ENCODE measurements at regions not wholly inside any gene's neighbourhood (a gene's known extent, or its start where the extent isn't known, plus 50 kb on each side); places are given as distances from the start of the nearest gene placed in this dataset.

DNA sequence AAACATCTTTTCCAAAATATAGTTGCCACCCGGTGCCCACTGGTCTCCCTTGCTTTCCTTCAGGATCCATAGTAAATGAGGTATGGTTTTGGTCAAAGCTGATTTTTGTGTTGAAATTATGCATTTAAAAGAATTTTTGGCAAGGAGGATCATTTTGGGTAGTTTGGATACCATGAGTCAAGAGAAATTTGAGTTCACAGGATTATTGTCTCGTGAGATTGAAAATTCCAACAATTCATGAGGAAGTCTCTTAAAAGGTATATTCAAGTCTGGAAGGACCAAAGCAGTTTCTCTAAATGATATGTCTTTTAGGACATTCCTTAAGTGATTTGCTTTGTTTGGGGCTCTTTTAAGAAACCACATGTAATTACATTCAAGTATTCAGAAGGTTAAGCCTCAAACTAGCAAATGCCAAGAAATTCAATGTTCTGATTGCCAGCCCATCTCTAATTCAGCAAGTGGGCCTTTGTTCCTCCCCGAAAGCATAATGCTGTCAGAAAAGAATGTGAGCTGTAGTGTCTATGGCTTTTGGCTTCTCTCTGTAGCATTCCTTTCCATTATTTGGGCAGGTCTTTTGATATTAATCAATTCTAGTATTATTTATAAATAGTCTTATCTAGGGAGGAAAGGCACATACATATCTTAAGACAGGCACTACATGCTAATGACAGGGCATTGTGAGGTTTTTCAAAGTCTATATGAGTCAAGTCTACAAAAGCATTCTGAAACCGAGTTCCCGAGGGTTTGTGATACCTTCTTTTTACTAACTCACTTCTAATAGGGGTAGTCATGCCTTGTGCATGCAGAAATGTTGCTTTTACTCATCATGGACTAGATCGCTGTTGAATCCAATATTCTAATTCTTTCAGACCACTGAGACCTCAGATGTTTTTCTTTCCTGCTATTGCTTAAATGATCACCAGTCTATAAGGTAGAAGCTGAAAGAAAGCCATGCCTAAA is 453.9 kb downstream of the ENC1 start:
- H3K9me3 Mint-ChIP-seq = peaks cover 5% of the 10 kb centered on the region
- DNase-seq (no peak), ATAC-seq (no peak)
- H3K27me3 Mint-ChIP-seq (ENCODE audit: low read depth) = peaks cover 10% of the 10 kb centered on the region
- H3K4me3 Mint-ChIP-seq = no peak overlapping the region
- no peaks in the 10 kb centered on the region for H3K36me3 Mint-ChIP-seq (ENCODE audit: insufficient read depth)
- H3K4me1 Mint-ChIP-seq (ENCODE audit: low read depth) = no peaks in the 10 kb centered on the region

GRCh38 chr5:74185599-74185998 is 454.9 kb downstream of the ENC1 start:
- no peak overlapping the region for H3K4me3 Mint-ChIP-seq
- H3K36me3 Mint-ChIP-seq (ENCODE audit: insufficient read depth) = no peaks in the 10 kb centered on the region
- ATAC-seq (no peak), DNase-seq (no peak)
- H3K27me3 Mint-ChIP-seq (ENCODE audit: low read depth) = peaks cover 10% of the 10 kb centered on the region
- H3K9me3 Mint-ChIP-seq = peaks cover 5% of the 10 kb centered on the region
- H3K4me1 Mint-ChIP-seq (ENCODE audit: low read depth) = no peaks in the 10 kb centered on the region

DNA sequence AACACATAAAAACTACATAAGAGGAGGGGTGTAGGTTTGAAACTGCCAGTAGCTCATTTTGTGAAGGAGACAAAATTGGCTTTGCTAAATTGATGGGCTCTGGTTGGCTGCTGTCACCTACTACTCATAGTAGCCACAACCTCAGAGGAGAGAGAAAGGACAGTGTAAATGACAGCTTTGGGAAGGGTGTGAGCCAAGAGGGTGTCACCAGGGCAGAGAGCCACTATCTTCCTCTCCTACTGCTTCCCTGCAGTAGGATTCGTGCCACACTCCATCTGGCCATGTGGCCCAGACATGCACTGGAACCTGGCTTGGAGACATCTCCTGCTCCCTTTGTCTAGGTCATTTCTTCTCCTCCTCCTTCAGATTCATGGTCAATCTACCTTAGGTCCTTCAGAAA is 455.9 kb downstream of the ENC1 start:
- no peaks in the 10 kb centered on the region for H3K4me1 Mint-ChIP-seq (ENCODE audit: low read depth)
- DNase-seq = no peak
- H3K27me3 Mint-ChIP-seq (ENCODE audit: low read depth) = peaks cover 10% of the 10 kb centered on the region
- peaks cover 4% of the 10 kb centered on the region for H3K9me3 Mint-ChIP-seq
- ATAC-seq = no peak
- no peak overlapping the region for H3K4me3 Mint-ChIP-seq
- no peaks in the 10 kb centered on the region for H3K36me3 Mint-ChIP-seq (ENCODE audit: insufficient read depth)

- Mint-ChIP-seq H3K4me3 (no peak overlapping the region), H3K4me1 (ENCODE audit: low read depth) (no peaks in the 10 kb centered on the region), H3K36me3 (ENCODE audit: insufficient read depth) (no peaks in the 10 kb centered on the region), H3K27me3 (ENCODE audit: low read depth) (peaks cover 10% of the 10 kb centered on the region), H3K9me3 (no peaks in the 10 kb centered on the region)
- ATAC-seq (no peak), DNase-seq (no peak)
Measured at GRCh38 chr5:74183041-74183440, 457.5 kb downstream of the ENC1 start.

DNA sequence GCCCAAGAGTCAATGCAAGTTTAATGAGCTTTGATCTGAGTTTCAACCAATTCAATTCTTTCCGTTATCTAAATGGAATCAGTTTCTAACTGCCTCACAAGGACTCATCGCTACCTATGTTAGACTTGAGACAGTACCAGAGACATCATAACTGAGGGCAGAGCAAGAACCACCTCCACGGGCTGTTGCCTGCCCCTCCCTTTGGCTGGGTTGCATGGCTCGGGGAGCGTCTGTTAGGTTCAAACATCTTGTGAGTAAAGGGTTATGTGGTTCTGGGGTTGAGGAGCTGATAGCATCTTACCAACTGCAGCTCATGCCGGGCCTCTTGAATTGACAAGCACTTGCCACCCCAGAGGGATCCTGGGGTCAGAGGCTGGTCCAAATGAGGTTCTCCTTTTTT is 457.9 kb downstream of the ENC1 start:
- no peaks in the 10 kb centered on the region for H3K9me3 Mint-ChIP-seq
- H3K4me1 Mint-ChIP-seq (ENCODE audit: low read depth) = no peaks in the 10 kb centered on the region
- peak; percentile 67 to 79 for ATAC-seq

GRCh38 chr5:74179701-74180100 is 460.8 kb downstream of the ENC1 start:
- DNase-seq = no peak
- Mint-ChIP-seq H3K4me1 (ENCODE audit: low read depth) (no peaks in the 10 kb centered on the region), H3K4me3 (no peak overlapping the region), H3K27me3 (ENCODE audit: low read depth) (peaks cover 3% of the 10 kb centered on the region), H3K36me3 (ENCODE audit: insufficient read depth) (no peaks in the 10 kb centered on the region), H3K9me3 (no peaks in the 10 kb centered on the region)
- ATAC-seq = no peak

More for the DNA sequence above, 457.9 kb downstream of the ENC1 start:
- no peak for DNase-seq
- Mint-ChIP-seq H3K36me3 (ENCODE audit: insufficient read depth) (no peaks in the 10 kb centered on the region), H3K27me3 (ENCODE audit: low read depth) (peaks cover 6% of the 10 kb centered on the region), H3K4me3 (no peak overlapping the region)

- DNase-seq (no peak), ATAC-seq (no peak)
- Mint-ChIP-seq H3K27me3 (ENCODE audit: low read depth) (peaks cover 3% of the 10 kb centered on the region), H3K4me1 (ENCODE audit: low read depth) (no peaks in the 10 kb centered on the region), H3K9me3 (no peaks in the 10 kb centered on the region), H3K36me3 (ENCODE audit: insufficient read depth) (no peaks in the 10 kb centered on the region), H3K4me3 (no peak overlapping the region)
Measured at GRCh38 chr5:74179179-74179578, 461.3 kb downstream of the ENC1 start.

- Mint-ChIP-seq H3K9me3 (no peaks in the 10 kb centered on the region), H3K36me3 (ENCODE audit: insufficient read depth) (no peaks in the 10 kb centered on the region), H3K27me3 (ENCODE audit: low read depth) (peaks cover 3% of the 10 kb centered on the region), H3K4me1 (ENCODE audit: low read depth) (no peaks in the 10 kb centered on the region), H3K4me3 (no peak overlapping the region)
- no peak for DNase-seq
- ATAC-seq = no peak
Measured at GRCh38 chr5:74177961-74178360, 462.6 kb downstream of the ENC1 start.

GRCh38 chr5:74174366-74174765 is 466.2 kb downstream of the ENC1 start:
- H3K9me3 Mint-ChIP-seq = no peaks in the 10 kb centered on the region
- no peak overlapping the region for H3K4me3 Mint-ChIP-seq
- no peaks in the 10 kb centered on the region for H3K36me3 Mint-ChIP-seq (ENCODE audit: insufficient read depth)
- ATAC-seq (no peak), DNase-seq (no peak)
- H3K4me1 Mint-ChIP-seq (ENCODE audit: low read depth) = no peaks in the 10 kb centered on the region
- H3K27me3 Mint-ChIP-seq (ENCODE audit: low read depth) = peaks cover 4% of the 10 kb centered on the region

- H3K4me3 Mint-ChIP-seq = no peak overlapping the region
- ATAC-seq (no peak), DNase-seq (no peak)
- H3K36me3 Mint-ChIP-seq (ENCODE audit: insufficient read depth) = no peaks in the 10 kb centered on the region
- peaks cover 4% of the 10 kb centered on the region for H3K27me3 Mint-ChIP-seq (ENCODE audit: low read depth)
- no peaks in the 10 kb centered on the region for H3K9me3 Mint-ChIP-seq
- no peaks in the 10 kb centered on the region for H3K4me1 Mint-ChIP-seq (ENCODE audit: low read depth)
Measured at GRCh38 chr5:74173665-74174064, 466.9 kb downstream of the ENC1 start.

DNA sequence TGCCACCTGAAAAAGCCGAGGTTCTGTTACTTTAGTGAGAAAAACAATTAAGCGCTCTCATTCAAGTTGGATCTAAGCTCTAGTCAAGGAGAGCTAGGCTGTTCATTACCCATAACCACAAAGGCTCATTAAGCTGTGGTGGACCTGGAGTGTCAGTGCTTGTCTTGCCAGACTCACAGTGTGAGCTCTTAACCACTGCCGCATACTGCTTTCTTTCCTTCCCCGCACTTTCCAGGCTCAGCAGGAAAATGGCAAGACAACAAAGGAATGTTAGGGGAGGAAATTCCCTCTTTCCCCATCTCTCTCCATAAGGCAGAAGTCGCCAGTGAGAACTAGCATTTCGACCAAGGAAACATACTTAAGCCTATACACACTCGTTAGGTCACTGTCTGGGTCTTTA is 467.3 kb downstream of the ENC1 start:
- Mint-ChIP-seq H3K9me3 (no peaks in the 10 kb centered on the region), H3K4me3 (no peak overlapping the region), H3K27me3 (ENCODE audit: low read depth) (peaks cover 4% of the 10 kb centered on the region), H3K36me3 (ENCODE audit: insufficient read depth) (no peaks in the 10 kb centered on the region), H3K4me1 (ENCODE audit: low read depth) (no peaks in the 10 kb centered on the region)
- no peak for DNase-seq
- no peak for ATAC-seq

GRCh38 chr5:74169701-74170100 is 470.8 kb downstream of the ENC1 start:
- Mint-ChIP-seq H3K4me1 (ENCODE audit: low read depth) (no peaks in the 10 kb centered on the region), H3K36me3 (ENCODE audit: insufficient read depth) (no peaks in the 10 kb centered on the region), H3K9me3 (no peaks in the 10 kb centered on the region), H3K4me3 (no peak overlapping the region), H3K27me3 (ENCODE audit: low read depth) (peaks cover 3% of the 10 kb centered on the region)
- DNase-seq (no peak), ATAC-seq (no peak)

GRCh38 chr5:74167930-74168315 is 472.6 kb downstream of the ENC1 start:
- H3K4me3 Mint-ChIP-seq = no peak overlapping the region
- no peaks in the 10 kb centered on the region for H3K36me3 Mint-ChIP-seq (ENCODE audit: insufficient read depth)
- peaks cover 5% of the 10 kb centered on the region for H3K27me3 Mint-ChIP-seq (ENCODE audit: low read depth)
- DNase-seq (no peak), ATAC-seq (no peak)
- no peaks in the 10 kb centered on the region for H3K4me1 Mint-ChIP-seq (ENCODE audit: low read depth)
- H3K9me3 Mint-ChIP-seq = no peaks in the 10 kb centered on the region

GRCh38 chr5:74167206-74167929 is 473.2 kb downstream of the ENC1 start:
- Mint-ChIP-seq H3K4me3 (no peak overlapping the region), H3K27me3 (ENCODE audit: low read depth) (peaks cover 2% of the 10 kb centered on the region), H3K9me3 (no peaks in the 10 kb centered on the region), H3K4me1 (ENCODE audit: low read depth) (no peaks in the 10 kb centered on the region), H3K36me3 (ENCODE audit: insufficient read depth) (no peaks in the 10 kb centered on the region)
- DNase-seq = no peak
- ATAC-seq = no peak

DNA sequence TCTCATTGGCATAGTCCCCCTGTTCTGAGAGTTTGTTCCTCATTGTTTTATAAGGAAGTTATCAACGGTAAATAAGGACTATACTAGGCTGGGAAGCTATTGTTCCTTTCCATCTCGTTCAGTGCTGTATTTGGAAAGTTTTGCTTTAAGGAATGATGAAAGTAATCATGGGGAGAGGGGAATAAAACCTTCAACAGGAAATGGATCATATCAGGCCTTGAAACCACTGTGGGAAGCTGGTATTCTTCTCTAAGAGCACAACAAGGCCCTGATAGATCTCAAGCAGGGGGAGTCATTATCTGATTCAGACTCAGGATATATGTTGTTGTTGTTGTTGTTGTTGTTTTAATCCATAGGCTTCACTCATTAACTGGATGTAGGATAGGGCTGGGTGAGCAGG is 474.5 kb downstream of the ENC1 start:
- ATAC-seq = no peak
- no peak overlapping the region for H3K4me3 Mint-ChIP-seq
- no peak for DNase-seq
- H3K36me3 Mint-ChIP-seq (ENCODE audit: insufficient read depth) = no peaks in the 10 kb centered on the region
- H3K9me3 Mint-ChIP-seq = no peaks in the 10 kb centered on the region
- H3K27me3 Mint-ChIP-seq (ENCODE audit: low read depth) = peaks cover 2% of the 10 kb centered on the region
- H3K4me1 Mint-ChIP-seq (ENCODE audit: low read depth) = no peaks in the 10 kb centered on the region
